ENCODE measurements at regions not wholly inside any gene's neighbourhood (a gene's known extent, or its start where the extent isn't known, plus 50 kb on each side); places are given as distances from the start of the nearest gene placed in this dataset.

GRCh38 chr14:34179727-34180126 lies 228.9 kb upstream of the EGLN3 start:
- TF ChIP-seq CTCF (IDR thresholded peaks at IDR 0.05) (no peak), EZH2 (IDR thresholded peaks at IDR 0.05) (no peak)
